NCI-H2196 treated with DMSO at 0.1 percent for 48 hours (cell line): ENCODE measurements at regions not wholly inside any gene's neighbourhood (a gene's known extent, or its start where the extent isn't known, plus 50 kb on each side); places are given as distances from the start of the nearest gene placed in this dataset.
A peak's percentile ranks its signal among the peaks of the same experiment; 100 is the strongest.

Experiments used
- DNase-seq: peaks from one replicate; lab custom pipeline; 2025; ENCODE audit not compliant: unreplicated experiment; lab: John Stamatoyannopoulos, UW

DNA sequence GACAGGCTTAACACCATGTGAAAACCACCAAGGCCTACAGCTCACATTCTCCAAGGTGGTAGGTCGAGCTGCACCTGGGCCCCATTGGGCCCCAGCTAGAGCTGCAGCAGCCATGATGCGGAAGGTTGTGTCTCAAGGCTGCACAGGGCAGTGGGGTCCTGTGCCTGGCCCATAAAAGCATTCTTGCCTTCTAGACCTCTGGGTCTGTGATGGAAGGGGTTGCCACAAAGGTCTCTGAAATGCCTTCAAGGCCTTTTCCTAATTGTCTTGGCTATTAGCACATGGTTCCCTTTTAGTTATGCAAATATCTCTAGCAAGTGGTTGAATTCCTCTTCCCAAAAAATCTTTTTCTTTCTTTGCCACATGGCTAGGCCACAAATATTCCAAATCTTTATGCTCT, 52.5 kb upstream of the C11orf58 start:
- no peak for DNase-seq

DNA sequence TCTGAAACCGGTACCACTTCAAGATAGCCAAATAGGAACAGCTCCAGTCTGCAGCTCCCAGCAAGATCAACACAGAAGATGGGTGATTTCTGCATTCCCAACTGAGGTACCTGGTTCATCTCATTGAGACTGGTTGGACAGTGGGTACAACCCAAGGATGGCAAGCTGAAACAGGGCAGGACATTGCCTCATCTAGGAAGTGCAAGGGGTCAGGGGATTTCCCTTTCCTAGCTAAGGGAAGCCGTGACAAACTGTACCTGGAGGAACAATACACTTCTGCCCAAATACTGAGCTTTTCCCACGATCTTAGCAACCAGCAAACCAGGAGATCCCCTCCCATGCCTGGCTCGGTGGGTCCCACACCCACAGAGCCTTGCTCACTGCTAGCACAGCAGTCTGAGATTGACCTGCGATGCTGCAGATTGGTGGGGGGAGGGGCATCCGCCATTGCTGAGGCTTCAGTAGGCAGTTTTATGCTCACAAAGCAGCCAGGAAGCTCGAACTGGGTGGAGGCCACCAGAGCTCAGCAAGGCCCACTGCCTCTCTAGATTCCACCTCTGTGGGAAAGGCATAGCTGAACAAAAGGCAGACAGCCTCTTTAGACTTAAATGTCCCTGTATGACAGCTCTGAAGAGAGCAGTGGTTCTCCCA, 59.9 kb upstream of the C11orf58 start:
- DNase-seq: no peak

DNA sequence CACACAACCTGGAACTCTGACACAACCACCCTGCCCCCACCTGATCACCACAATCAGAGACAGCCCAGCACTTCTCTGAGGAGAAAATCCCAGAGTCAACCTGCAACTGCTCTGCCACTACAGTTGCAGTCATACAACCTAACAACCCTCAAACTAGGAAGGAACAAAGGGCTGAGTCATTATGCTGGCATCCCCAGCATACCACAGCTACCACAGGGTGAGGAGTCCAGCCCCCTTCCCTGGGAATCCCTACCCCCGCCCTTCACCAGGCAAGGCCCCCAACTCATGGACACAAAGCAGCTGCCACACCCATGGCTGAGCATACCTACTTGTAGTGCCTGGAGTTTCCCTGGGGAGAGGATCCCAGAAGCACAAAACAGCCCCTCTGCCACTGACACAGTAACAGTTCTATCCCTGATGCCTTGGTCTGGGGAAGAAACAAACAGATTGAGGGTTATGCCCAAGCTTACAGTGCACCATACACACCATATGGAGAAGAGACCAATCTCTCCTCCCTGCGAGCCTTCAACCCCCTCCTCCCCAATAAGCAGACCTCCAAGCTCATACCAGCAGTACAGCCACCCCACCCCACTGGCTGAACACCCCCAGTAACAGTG, 68.5 kb upstream of the C11orf58 start:
- no peak for DNase-seq

DNA sequence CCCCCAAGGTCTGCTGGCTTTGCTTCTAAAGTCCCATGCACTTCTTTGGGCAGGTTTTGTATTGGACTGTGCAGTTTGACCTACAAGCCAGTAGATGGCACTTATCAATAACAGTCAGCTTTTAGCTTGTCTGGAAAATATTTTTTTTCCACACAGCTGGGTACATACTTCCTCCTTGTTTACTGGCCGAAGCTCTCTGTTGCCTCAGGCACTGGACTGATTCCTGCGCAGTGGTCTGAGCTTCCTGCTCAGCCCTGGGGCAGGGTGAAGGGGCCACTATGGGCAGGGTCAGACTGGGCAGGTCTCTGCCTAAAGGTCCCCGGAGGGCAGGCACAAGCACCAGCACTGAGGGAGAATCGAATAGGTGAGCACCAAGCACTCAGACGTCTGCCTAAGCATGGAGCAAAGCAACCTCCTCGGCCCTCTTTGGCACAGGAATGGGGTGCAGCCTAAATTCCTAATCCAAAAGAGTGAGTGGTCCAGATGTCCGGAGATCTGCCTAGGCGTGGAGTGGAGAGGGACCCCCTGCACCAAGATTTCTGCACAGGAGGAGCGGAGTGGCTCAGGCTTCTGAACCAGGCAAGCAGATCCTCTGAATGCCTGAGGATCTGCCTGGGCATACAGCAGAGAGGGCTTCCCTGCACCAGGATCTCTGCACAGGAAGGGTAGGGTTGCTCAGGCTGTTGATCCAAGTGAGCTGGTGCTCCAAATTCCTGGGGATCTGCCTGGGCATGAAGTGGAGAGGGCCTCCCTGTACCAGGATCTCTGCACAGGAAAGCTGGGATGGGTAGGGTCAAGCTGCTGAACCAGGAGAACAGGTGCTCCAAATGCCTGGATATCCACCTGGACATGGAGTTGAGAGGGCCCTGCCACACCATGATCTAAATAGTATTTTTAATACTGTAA, 105.9 kb upstream of the C11orf58 start:
- no peak for DNase-seq

DNA sequence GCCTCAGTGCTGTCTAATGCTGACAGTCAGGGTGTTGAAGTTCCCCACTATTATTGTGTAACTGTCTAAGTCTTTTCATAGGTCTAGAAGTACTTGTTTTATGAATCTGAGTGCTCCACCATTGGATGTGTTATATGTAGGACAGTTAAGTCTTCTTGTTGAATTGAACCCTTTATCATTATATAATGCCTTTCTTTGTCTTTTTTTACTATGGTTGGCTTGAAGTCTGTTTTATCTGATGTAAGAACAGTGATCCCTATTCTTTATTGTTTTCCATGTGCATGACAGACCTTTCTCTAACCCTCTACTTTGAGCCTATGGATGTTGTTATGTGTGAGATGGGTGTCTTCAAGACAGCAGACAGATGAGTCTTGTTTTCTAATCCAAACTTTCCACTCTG, 107.8 kb upstream of the C11orf58 start:
- DNase-seq: no peak

DNA sequence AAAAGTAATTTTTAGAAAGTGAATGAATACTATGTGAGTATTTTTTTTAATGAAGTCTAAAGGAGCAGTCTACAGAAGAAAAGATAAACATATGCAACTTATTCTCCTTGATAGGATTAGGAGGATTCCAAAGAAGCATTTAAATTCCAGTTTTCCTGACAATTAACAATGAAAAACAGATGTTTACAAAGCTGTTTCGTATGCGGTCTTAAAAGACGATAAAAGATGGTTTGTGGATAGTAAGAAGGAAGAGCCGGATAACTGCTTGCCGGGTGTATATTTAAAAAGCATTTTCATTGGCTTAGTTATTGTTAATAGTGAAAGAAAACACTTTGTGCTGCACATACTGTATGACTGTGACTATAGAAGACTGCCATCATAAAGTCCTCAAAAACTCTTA, 120.0 kb upstream of the C11orf58 start:
- no peak for DNase-seq

DNA sequence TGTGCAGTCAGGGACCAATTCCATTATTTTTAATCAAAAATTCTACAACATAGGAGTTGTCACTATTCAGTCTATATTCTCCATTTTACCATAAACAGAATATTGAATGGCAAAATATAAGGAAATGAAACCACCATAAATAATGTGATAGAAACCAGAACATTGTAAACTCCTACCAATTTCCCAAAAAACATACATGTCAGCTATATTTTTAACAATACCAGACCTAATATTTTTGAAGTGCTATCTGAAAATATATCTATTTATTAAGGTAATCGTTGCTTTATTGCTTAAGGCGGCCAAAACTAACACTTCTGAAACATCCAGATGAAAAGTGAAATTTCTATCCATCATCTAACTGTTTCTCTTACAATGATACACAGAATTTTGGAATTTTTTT, 123.0 kb upstream of the C11orf58 start:
- no peak for DNase-seq

DNA sequence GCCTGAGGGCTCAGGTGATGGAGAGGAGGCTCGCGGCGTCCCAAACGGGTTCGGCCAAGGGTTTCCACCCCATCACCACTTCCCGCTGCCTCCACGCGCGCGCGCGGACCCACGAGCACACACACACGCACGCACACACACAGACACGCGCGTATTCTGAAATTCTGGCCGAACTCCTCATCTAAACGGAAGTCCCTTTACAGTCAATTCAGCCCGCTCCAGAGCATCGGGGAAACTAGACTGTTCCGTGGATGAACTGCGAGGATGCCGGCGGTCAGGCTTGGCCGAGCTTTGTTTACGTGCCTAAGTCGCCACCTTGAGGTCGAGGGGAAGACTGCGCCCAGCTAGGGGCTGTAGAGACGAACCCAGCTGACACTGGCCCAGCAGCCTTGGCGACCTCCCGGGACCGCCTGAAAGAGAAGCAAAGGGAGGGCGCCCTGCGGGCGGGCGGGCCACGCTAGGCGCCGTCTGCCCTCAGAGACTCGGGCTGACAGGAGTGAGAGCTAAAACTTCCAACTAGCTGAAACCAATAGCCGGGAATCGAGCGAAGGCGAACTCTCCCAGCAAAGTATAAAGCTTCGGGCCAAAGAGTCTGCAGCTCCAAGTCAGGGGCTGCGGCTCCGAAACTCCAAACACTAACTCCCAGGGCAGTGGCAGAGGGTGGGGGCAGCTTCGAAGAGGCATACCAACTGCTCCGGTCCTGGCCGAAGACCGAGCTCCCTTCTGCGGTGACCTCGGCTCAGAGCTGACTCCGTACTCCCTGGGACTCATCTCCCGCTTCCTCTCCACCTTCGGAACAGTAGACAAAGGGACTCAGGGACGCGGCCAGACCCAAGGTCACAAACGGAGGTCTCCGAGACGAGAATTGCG, 124.7 kb upstream of the C11orf58 start:
- DNase-seq: peak; percentile 67

DNA sequence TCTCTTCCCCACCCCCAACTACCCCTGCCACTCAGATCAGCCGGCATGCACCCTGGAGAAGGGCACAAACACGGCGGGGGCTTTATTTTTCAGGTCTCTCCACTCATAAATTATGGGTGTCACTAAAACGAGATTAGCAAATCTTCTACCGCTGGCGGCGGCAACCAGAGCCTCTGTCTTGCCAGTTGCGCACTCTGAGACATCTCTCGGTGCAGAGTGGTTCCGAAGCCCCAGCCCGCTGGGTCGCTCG, 125.3 kb upstream of the C11orf58 start:
- no peak for DNase-seq

DNA sequence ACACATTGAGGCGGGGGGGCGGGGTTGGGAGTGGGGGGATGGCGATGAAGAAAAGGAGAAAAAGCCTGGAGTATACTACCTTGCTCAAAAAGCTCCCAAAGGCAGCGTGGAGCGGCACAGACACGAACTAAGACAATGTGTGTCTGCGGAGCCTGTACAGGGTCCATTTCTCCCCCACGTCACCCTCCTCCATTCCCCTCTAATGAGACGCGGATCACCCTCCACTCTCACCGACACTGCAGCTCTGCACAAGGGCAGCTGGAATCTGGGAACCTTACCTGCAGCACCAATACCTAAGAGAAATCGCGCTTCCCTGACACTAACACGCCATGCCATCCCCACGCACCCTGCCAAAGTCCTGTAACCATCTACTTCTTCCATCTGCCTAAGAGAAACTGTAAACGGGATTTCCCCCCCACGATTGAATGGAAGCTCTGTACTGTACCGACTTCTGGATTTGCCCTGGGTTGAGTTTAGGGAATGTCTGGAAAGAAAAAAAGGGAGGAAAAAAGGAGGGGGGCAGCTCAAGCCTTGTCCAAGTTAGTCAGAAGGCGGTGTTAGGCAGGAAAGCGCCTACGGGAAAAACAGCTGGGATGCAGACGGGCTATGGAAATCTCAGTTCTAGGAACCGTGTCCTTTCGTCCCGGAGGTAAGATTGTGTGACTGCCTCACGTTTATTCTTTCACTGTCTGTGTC, 125.7 kb upstream of the C11orf58 start:
- DNase-seq: no peak

DNA sequence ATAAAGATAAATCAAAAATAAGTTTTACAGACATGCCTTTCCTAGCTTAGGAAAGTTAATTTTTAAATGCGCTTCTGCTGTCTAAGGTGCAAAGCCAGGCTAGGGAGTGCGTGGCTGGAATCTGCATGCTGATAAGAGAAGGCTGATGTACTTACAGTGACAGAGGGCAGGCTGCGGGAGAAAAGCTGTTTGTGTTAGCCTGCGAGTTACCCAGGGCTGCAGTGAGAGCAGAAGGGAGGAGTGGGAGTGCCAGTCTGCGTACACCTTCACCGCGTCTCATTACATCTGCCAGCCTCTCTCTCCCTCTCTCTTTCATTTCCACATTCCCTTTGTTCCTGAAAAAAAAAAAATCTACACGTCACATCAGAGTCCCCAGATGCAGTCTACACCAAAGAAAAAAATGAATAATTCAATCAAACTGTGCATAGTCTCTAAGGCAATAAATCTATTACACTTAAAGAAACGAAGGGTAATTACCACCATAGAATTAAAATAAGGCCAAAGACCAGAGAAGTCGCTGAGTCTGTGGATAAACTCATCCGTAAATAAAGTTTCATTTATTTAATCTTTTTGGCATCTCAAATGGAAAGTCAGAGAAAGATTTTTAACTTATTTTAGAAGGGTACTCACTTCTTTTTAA, 126.4 kb upstream of the C11orf58 start:
- DNase-seq: no peak

DNA sequence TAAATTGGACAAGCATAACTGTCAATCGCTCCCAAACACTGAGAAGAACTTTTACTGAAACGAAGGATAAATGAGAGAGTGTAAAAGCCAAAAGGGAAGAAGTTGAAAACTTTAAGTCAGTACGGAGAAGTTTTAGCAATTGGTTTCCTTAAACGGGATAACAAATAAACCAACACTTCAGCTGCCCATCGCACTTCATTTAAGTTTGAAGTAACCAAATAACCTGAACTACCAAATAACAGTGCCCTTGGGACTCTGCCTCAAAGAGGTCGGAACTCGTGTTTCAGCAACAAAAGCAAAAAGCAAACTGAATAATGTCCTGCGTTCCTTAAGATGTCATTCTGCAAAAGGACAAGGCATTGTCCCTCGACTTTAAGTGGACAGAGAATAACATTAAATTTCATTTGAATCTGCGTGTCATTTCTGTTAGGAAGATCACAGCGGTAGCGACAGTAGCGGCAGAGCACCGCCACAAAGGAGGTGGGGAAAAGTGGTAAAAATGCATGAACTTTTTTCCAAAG, 127.0 kb upstream of the C11orf58 start:
- DNase-seq: no peak

DNA sequence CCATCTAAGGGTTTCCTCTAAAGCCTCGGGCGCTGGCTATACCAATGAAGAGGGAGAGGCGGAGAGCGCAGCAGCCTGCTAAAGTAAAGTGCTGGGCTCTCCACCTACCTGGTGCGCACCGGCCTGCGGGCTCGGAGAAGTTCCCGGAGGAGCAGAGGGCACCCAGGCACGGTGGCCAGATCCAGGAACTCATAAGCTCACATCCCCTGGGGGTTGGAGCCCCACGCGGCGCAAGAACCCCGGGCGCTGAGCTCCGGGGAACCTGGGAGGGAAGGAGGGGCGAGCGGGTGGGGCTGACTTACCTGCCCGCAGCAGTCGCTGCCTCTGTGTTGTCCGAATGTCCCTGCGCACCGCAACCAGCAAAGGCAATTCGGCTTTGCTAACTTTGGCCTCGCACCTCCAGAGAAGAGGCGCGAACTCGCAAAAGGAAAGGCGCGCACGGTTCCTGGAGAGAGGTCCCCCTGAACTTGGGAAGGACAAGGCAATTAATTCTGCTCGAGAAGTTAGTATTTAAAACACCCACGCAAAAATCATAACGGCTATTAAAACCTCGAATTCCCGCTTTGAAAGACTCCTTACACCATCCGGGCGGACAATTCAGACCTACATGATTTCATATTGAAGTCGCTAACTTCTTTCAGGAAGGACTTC, 127.6 kb upstream of the C11orf58 start:
- DNase-seq: no peak

DNA sequence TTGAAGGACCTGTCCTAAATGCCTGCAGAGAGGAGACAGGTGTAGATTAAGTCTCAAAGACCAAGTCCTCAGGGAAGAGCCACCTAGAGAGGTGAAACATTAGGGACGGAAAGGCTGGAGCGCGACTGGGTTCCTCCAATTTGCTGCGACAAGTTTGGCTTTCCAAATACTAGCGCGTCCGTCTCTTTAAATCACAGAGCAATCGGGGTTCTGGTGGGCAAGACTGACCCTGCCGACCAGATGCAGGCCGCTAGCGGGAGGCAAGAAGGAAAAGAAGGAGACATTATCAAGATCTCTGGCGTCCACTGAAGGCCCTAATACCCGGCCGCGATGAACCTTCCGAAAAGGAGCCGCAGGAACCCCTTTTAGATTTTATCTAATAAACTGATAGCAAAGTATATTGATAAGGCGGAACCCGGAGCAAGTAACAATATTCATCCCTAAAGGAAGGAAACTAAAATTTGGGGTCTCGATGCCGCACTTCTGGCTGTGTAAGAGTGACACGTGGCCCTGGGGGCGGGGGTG, 128.2 kb upstream of the C11orf58 start:
- DNase-seq: no peak

DNA sequence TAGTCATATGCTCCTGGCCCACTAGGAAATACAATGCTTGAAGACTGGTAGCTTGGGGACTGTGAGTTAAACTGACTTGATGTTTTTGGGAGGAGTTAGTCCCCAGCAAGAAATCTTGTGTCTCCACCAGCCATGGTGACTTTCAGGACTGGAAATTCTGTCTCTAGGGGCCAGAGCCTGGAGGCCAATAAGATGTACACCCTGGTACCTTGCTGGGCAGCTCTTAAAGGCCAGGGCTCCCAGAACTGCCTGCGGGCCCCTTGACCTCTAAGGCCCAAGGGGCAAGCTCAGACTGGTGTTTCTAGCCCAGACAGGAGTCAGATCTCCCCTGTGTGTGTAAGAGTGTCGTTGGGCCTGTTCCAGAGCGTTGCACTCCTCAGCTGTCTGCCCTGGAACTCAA, 128.7 kb upstream of the C11orf58 start:
- DNase-seq: no peak

DNA sequence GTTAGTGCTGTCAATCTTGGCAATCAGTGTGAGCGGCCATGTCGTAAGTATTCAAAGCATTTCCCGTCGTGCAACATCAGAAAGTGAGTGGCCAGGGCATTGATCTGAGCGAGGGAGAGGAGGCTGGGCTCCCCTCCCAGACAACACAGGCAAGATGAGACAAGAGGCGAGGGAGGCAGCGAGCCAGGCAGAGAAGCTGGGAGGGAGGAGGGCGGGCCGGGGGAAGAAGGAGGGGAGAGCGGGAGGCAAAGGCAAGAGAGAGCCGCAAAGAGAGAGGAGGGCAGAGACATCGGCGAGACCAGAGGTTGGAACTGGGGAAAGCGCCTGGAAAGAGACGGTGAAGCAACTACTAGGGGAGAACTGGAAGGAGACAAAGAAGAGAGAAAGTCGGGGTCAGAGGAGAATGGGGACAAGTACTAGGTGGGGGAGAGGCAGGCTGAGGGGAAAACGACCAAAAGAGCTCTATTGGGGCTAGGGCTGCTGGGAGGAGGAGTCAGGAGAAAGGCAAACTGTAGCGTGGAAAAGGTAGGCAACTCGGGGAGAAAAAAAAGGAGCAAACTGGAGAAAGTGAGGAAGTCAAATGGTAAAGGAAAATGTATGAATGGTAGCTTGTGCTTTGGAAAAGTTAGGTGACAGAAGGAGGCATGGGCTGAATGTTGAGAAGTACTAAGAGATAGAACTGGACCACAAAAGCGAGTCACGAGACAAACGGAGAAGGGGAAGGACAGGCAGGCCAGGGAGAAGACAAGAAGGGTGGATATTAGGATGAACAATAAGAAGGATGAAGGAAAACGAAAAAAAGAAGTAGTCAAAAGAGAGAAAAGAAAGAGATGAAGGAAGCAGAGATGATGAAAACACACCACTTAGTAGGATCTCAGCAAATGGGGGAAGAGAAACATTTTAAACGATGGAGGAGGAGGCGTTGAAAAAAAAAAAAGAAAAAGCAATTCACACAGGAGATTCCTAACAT, 130.5 kb upstream of the C11orf58 start:
- peak; percentile 28 for DNase-seq

DNA sequence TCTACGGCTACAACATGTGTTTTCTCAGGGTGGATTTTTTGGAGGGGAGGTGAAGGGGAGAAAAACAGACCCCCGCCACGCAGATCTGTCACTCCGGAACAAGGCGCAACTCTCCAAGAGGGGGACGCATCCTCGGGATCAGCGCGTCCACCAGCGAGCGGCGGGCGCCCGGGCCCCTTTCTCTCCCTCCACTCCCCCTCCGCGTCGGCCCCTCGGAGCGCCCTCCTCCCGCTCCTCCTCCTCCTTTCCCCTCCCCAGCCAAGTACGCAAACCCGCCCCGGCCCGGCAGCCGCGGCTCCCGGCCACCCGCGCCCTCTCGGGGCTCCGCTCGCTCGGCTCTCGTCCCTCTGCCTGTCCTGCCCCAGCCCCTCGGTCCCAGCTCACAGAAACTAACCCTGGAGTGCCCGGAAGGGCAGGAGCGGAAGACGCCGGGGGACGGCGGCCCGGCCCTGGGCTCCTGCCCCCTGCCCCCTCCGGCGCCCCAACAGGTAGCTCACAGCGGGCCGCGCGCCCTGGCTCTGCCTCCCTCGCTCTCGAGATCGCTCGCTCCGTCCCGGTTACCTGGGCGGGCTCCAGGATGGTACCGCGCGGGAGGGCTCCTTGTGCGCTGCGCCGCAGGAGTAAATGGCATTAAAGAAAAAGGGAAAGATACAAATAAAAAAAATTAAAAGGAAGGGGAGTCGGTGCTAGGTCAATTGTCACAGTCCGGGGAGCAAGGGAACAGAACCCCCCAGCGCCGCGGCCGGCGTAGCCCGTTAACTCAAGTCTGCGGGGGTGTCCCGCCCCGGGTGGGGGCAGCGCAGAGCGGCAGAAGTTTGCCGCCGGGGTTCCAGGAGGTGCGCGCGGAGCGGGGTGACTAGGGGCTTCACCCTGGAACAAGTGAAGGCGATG, 131.4 kb upstream of the C11orf58 start:
- DNase-seq: no peak
